AG10803 (cell line): ENCODE measurements at regions not wholly inside any gene's neighbourhood (a gene's known extent, or its start where the extent isn't known, plus 50 kb on each side); places are given as distances from the start of the nearest gene placed in this dataset.

Source experiments
- DNase-seq: peaks from one replicate; pipeline ENCODE4 v3.0.0; 2010; ENCODE audit warnings: low read depth
- H3K4me3 ChIP-seq: 2 replicates; pipeline ENCODE4 v1.5.1; 2011; ENCODE audit warnings: mild to moderate bottlenecking, low read length, control low read depth
- CTCF ChIP-seq: conservative IDR thresholded peaks from 2 replicates; pipeline ENCODE4 v1.5.1; 2011; ENCODE audit warnings: mild to moderate bottlenecking, low read length, control low read depth, inconsistent platforms

DNA sequence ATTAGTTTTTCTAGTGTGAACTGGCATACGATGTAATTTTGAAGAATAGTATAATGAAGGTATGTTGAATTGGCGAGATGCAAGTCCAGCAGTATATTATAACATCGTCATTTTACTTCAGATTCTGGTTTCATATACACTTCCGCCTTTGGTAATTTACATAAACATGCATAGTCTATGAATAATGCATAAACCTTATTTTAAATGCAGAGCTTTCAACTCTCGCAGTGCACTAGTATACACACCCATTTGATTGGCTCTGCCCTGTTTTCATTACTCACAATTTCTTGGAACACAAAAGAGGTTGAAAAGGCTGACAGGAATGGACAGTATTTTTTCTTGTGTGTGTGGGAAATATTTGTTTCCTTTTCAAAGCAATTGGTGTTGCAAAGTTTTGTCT, 128.9 kb upstream of the CCNH start:
- no peak for TF ChIP-seq CTCF
- no peak for DNase-seq
- no peak overlapping the region for H3K4me3 ChIP-seq

- TF ChIP-seq CTCF = no peak
- no peak overlapping the region for H3K4me3 ChIP-seq
- peak; percentile 37 for DNase-seq
These were observed 128.3 kb upstream of the CCNH start for GRCh38 chr5:87541033-87541432.

- no peak for DNase-seq
- H3K4me3 ChIP-seq = no peak overlapping the region
- TF ChIP-seq CTCF = no peak
These were observed 127.1 kb upstream of the CCNH start for GRCh38 chr5:87539839-87540238.

- no peak for DNase-seq
- TF ChIP-seq CTCF = no peak
- H3K4me3 ChIP-seq = no peak overlapping the region
These were observed 123.6 kb upstream of the CCNH start for GRCh38 chr5:87536365-87536764.

GRCh38 chr5:87535706-87536105, 123.0 kb upstream of the CCNH start:
- no peak overlapping the region for H3K4me3 ChIP-seq
- no peak for DNase-seq
- no peak for TF ChIP-seq CTCF

GRCh38 chr5:87529486-87530076, 116.9 kb upstream of the CCNH start:
- no peak for DNase-seq
- no peak for TF ChIP-seq CTCF
- H3K4me3 ChIP-seq = no peak overlapping the region

GRCh38 chr5:87526131-87526530, 113.4 kb upstream of the CCNH start:
- no peak overlapping the region for H3K4me3 ChIP-seq
- no peak for TF ChIP-seq CTCF
- no peak for DNase-seq
